ENCODE measurements at regions not wholly inside any gene's neighbourhood (a gene's known extent, or its start where the extent isn't known, plus 50 kb on each side); places are given as distances from the start of the nearest gene placed in this dataset.

DNA sequence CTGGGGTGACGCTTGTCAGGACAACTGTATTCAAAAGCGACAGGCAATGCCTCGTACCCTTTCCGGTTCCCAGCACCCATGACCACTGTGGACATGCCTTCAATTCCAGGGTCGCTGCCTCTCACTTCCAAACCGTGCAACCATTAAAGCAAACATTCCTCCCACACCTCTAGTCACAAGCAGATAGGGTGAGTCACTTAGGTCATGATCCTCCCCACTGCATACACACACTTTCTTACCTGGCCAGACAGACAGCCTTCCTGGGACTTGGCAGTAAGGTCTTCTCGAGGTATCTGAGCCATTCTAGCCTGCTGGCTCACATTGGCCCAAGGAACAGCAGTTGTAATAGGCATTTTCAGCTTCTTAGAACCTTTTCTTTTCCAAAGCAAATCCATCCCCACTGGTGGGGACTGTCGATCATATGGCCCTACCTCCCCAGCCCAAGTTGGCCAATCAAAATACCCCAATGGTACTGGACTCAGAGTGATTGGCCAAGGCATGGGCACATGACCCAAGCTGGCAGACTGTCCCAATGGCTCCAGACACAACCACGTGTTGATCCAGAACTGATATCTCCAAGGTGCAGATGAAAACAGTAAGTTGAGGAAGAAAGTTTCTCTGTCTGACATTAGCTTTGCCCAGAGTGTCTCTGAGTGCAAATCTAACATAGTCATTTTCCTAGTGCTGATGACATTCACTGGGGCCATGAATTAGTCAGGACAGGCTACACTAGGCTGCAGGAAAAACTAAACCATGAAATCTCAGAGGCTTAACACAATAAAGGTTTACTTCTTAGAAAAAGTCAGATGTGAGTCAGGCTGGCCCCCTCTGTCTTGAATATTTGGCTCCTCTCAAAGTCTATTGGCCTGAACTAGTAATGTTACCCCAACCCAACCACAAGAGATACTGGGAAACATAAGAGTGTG, 113.8 kb downstream of the RRAGC start:
- no peaks in the 10 kb centered on the region for H3K36me3 ChIP-seq (ENCODE audit: insufficient read depth, low read length)
- H3K4me2 ChIP-seq (ENCODE audit: low read length): no peak overlapping the region
- H3F3A ChIP-seq (ENCODE audit: insufficient read depth, low read length, poor library complexity, severe bottlenecking): no peaks in the 10 kb centered on the region
- H4K20me1 ChIP-seq (ENCODE audit: insufficient read depth): no peaks in the 10 kb centered on the region
- TF ChIP-seq SMC3 (conservative IDR thresholded peaks at IDR 0.05; ENCODE audit: poor library complexity): no peak
- TF ChIP-seq POLR2AphosphoS5 (IDR thresholded peaks at IDR 0.05): no peak
- no peak for TF ChIP-seq EP300 (conservative IDR thresholded peaks at IDR 0.05; ENCODE audit: poor library complexity, severe bottlenecking)
- no peak for TF ChIP-seq MXI1 (conservative IDR thresholded peaks at IDR 0.05; ENCODE audit: poor library complexity, severe bottlenecking)
- TF ChIP-seq, protein P1, sequence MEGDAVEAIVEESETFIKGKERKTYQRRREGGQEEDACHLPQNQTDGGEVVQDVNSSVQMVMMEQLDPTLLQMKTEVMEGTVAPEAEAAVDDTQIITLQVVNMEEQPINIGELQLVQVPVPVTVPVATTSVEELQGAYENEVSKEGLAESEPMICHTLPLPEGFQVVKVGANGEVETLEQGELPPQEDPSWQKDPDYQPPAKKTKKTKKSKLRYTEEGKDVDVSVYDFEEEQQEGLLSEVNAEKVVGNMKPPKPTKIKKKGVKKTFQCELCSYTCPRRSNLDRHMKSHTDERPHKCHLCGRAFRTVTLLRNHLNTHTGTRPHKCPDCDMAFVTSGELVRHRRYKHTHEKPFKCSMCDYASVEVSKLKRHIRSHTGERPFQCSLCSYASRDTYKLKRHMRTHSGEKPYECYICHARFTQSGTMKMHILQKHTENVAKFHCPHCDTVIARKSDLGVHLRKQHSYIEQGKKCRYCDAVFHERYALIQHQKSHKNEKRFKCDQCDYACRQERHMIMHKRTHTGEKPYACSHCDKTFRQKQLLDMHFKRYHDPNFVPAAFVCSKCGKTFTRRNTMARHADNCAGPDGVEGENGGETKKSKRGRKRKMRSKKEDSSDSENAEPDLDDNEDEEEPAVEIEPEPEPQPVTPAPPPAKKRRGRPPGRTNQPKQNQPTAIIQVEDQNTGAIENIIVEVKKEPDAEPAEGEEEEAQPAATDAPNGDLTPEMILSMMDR (IDR thresholded peaks at IDR 0.05; ENCODE audit: poor library complexity, severe bottlenecking): no peak
- TF ChIP-seq EZH2 (IDR thresholded peaks at IDR 0.05; ENCODE audit: borderline replicate concordance, insufficient read depth, low read length, poor library complexity, severe bottlenecking): no peak
- TF ChIP-seq RAD21 (conservative IDR thresholded peaks at IDR 0.05): no peak
- no peak for TF ChIP-seq TAF1 (IDR thresholded peaks at IDR 0.05; ENCODE audit: low read depth)
- TF ChIP-seq, protein P2, sequence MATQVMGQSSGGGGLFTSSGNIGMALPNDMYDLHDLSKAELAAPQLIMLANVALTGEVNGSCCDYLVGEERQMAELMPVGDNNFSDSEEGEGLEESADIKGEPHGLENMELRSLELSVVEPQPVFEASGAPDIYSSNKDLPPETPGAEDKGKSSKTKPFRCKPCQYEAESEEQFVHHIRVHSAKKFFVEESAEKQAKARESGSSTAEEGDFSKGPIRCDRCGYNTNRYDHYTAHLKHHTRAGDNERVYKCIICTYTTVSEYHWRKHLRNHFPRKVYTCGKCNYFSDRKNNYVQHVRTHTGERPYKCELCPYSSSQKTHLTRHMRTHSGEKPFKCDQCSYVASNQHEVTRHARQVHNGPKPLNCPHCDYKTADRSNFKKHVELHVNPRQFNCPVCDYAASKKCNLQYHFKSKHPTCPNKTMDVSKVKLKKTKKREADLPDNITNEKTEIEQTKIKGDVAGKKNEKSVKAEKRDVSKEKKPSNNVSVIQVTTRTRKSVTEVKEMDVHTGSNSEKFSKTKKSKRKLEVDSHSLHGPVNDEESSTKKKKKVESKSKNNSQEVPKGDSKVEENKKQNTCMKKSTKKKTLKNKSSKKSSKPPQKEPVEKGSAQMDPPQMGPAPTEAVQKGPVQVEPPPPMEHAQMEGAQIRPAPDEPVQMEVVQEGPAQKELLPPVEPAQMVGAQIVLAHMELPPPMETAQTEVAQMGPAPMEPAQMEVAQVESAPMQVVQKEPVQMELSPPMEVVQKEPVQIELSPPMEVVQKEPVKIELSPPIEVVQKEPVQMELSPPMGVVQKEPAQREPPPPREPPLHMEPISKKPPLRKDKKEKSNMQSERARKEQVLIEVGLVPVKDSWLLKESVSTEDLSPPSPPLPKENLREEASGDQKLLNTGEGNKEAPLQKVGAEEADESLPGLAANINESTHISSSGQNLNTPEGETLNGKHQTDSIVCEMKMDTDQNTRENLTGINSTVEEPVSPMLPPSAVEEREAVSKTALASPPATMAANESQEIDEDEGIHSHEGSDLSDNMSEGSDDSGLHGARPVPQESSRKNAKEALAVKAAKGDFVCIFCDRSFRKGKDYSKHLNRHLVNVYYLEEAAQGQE (IDR thresholded peaks at IDR 0.05; ENCODE audit: borderline replicate concordance): no peak
- no peak overlapping the region for H3K9ac ChIP-seq (ENCODE audit: low read length)
- no peak overlapping the region for H2AFZ ChIP-seq (ENCODE audit: low read depth, low read length)
- H3K27me3 ChIP-seq (ENCODE audit: insufficient read depth, low read depth, low read length): no peaks in the 10 kb centered on the region
- no peak overlapping the region for H3K27ac ChIP-seq (ENCODE audit: low read length)
- H3K9me2 ChIP-seq (ENCODE audit: insufficient read depth, low read length): no peaks in the 10 kb centered on the region
- H3K4me3 ChIP-seq (ENCODE audit: low read length): no peak overlapping the region
- no peaks in the 10 kb centered on the region for H3K9me3 ChIP-seq (ENCODE audit: low read length)
- H3K79me2 ChIP-seq (replicated peaks; ENCODE audit: insufficient read depth, low read length): no peaks in the 10 kb centered on the region

DNA sequence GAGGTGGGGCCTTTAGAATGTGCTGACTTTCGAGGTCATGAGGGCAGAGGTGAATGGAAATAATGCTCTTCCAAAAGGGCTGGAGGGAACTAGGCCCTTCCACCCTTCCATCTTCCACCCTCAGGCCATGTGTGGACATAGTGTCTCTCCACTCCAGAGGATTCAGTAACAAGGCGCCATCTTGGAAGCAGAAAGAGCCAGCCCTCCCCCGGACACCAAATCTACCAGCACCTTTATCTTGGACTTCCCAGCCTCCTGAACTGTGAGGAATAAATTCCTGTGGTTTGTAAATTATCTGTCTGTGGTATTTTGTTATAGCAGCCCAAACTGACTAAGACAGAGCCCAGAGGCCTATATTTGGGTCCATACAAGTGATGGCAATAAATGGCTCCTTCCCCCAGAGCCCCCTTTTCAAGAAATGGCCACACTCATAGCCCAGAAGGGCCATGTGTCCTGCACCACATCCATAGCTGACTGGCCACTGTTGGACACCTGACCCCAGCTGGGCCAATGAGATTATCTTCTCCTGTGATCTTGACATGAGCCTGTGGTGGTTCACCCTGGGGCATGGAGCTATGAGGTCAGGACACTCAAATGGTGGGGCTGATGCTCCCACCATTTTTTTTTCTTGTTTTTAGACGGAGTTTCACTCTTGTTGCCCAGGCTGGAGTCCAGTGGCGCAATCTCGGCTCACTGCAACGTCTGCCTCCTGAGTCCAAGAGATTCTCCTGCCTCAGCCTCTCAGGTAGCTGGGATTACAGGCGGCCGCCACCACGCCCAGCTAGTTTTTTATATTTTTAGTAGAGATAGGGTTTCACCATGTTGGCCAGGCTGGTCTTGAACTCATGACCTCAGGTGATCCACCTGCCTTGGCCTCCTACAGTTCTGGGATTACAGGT, 114.9 kb downstream of the RRAGC start:
- Histone ChIP-seq H3K79me2 (replicated peaks; ENCODE audit: insufficient read depth, low read length) (no peaks in the 10 kb centered on the region), H4K20me1 (ENCODE audit: insufficient read depth) (no peaks in the 10 kb centered on the region), H3K9me2 (ENCODE audit: insufficient read depth, low read length) (no peaks in the 10 kb centered on the region), H2AFZ (ENCODE audit: low read depth, low read length) (no peak overlapping the region), H3K36me3 (ENCODE audit: insufficient read depth, low read length) (no peaks in the 10 kb centered on the region), H3K9me3 (ENCODE audit: low read length) (no peaks in the 10 kb centered on the region), H3K9ac (ENCODE audit: low read length) (no peak overlapping the region), H3K4me2 (ENCODE audit: low read length) (no peak overlapping the region), H3K27me3 (ENCODE audit: insufficient read depth, low read depth, low read length) (no peaks in the 10 kb centered on the region), H3F3A (ENCODE audit: insufficient read depth, low read length, poor library complexity, severe bottlenecking) (no peaks in the 10 kb centered on the region), H3K27ac (ENCODE audit: low read length) (no peak overlapping the region), H3K4me3 (ENCODE audit: low read length) (no peak overlapping the region)
- TF ChIP-seq EZH2 (IDR thresholded peaks at IDR 0.05; ENCODE audit: borderline replicate concordance, insufficient read depth, low read length, poor library complexity, severe bottlenecking) (no peak), POLR2AphosphoS5 (IDR thresholded peaks at IDR 0.05) (no peak), EP300 (conservative IDR thresholded peaks at IDR 0.05; ENCODE audit: poor library complexity, severe bottlenecking) (no peak), TAF1 (IDR thresholded peaks at IDR 0.05; ENCODE audit: low read depth) (no peak), MXI1 (conservative IDR thresholded peaks at IDR 0.05; ENCODE audit: poor library complexity, severe bottlenecking) (no peak)
- TF ChIP-seq, protein P1 (IDR thresholded peaks at IDR 0.05; ENCODE audit: poor library complexity, severe bottlenecking): no peak

Measured in neural cell (in vitro differentiated cells).